ENCODE measurements at regions not wholly inside any gene's neighbourhood (a gene's known extent, or its start where the extent isn't known, plus 50 kb on each side); places are given as distances from the start of the nearest gene placed in this dataset.

- Mint-ChIP-seq H3K9me3 (peaks cover 2% of the 10 kb centered on the region), H3K36me3 (ENCODE audit: low read depth) (no peaks in the 10 kb centered on the region), H3K27me3 (ENCODE audit: low read depth) (no peaks in the 10 kb centered on the region), H3K4me1 (no peaks in the 10 kb centered on the region), H3K27ac (no peak overlapping the region), H3K4me3 (no peak overlapping the region)
- no peak for TF ChIP-seq CTCF (IDR thresholded peaks at IDR 0.05; ENCODE audit: unreplicated experiment in 3 of 3)
Measured at GRCh38 chr3:162740941-162741596, 1244.5 kb downstream of the OTOL1 start.

- TF ChIP-seq CTCF (IDR thresholded peaks at IDR 0.05; ENCODE audit: unreplicated experiment in 3 of 3): no peak
- Mint-ChIP-seq H3K4me1 (no peaks in the 10 kb centered on the region), H3K27me3 (ENCODE audit: low read depth) (no peaks in the 10 kb centered on the region), H3K27ac (no peak overlapping the region), H3K4me3 (no peak overlapping the region), H3K9me3 (peaks cover 2% of the 10 kb centered on the region), H3K36me3 (ENCODE audit: low read depth) (no peaks in the 10 kb centered on the region)
Measured at GRCh38 chr3:162742159-162742717, 1245.6 kb downstream of the OTOL1 start.

GRCh38 chr3:162743091-162743490 lies 1246.5 kb downstream of the OTOL1 start:
- Mint-ChIP-seq H3K36me3 (ENCODE audit: low read depth) (no peaks in the 10 kb centered on the region), H3K4me3 (no peak overlapping the region), H3K9me3 (peaks cover 8% of the 10 kb centered on the region), H3K27me3 (ENCODE audit: low read depth) (no peaks in the 10 kb centered on the region), H3K4me1 (no peaks in the 10 kb centered on the region), H3K27ac (peak overlapping the region in 1 of 3 experiments; percentile 29)
- TF ChIP-seq CTCF (IDR thresholded peaks at IDR 0.05; ENCODE audit: unreplicated experiment in 3 of 3): no peak

- H3K4me3 Mint-ChIP-seq: no peak overlapping the region
- peaks cover 12% of the 10 kb centered on the region for H3K4me1 Mint-ChIP-seq
- no peaks in the 10 kb centered on the region for H3K36me3 Mint-ChIP-seq (ENCODE audit: low read depth)
- no peaks in the 10 kb centered on the region for H3K9me3 Mint-ChIP-seq
- no peaks in the 10 kb centered on the region for H3K27me3 Mint-ChIP-seq (ENCODE audit: low read depth)
- no peak overlapping the region for H3K27ac Mint-ChIP-seq
- no peak for TF ChIP-seq CTCF (IDR thresholded peaks at IDR 0.05; ENCODE audit: unreplicated experiment in 3 of 3)
Measured at GRCh38 chr3:162760789-162761188, 1264.2 kb downstream of the OTOL1 start.

GRCh38 chr3:162764051-162764807 lies 1267.6 kb downstream of the OTOL1 start:
- peak overlapping the region; percentile 39 to 82 (median 55) for H3K27ac Mint-ChIP-seq
- H3K27me3 Mint-ChIP-seq (ENCODE audit: low read depth): no peaks in the 10 kb centered on the region
- H3K36me3 Mint-ChIP-seq (ENCODE audit: low read depth): peaks cover 4% of the 10 kb centered on the region
- H3K4me3 Mint-ChIP-seq: no peak overlapping the region
- H3K4me1 Mint-ChIP-seq: peaks cover 12% of the 10 kb centered on the region
- TF ChIP-seq CTCF (IDR thresholded peaks at IDR 0.05; ENCODE audit: unreplicated experiment in 3 of 3): no peak
- no peaks in the 10 kb centered on the region for H3K9me3 Mint-ChIP-seq

All from nephron (organoid).